H1 (cell line): ENCODE measurements at regions not wholly inside any gene's neighbourhood (a gene's known extent, or its start where the extent isn't known, plus 50 kb on each side); places are given as distances from the start of the nearest gene placed in this dataset.

Experiments
- CTCF ChIA-PET: fragments of 300-600 bp; sonication (Branson Sonifier 250); formaldehyde crosslinking; loops from one replicate; lab custom pipeline; 2021; ENCODE audit not compliant: partially characterized antibody; lab: Charles Lee
- POLR2A ChIA-PET: fragments of 300-600 bp; sonication (Branson Sonifier 250); formaldehyde crosslinking; loops from one replicate; lab custom pipeline; 2021; ENCODE audit warnings: inconsistent platforms; ENCODE audit not compliant: partially characterized antibody; lab: Charles Lee
- DNase-seq, 2 experiments: peaks; one replicate each; pipeline versions ENCODE4 v3.0.0 to v3.0.0-alpha.2; 2010 to 2022; ENCODE audit warnings: low spot score in 2 of 2, low read depth in 1 of 2, mixed read lengths in 1 of 2
- FAIRE-seq: peaks from 2 replicates; lab custom pipeline; 2011; peaks lifted over from hg19 to GRCh38; lab: Jason Lieb, UNC
- H2AFZ ChIP-seq: 2 replicates; pipeline ENCODE4 v1.8.1; 2012; ENCODE audit warnings: low read length, inconsistent platforms
- H2AK5ac ChIP-seq: 2 replicates; pipeline ENCODE4 v1.6.1; 2013; ENCODE audit warnings: low read depth, low read length
- H2BK120ac ChIP-seq: replicated peaks from 2 replicates; pipeline ENCODE3; 2013; ENCODE audit warnings: low read depth, low read length, inconsistent platforms
- H2BK12ac ChIP-seq: 2 replicates; pipeline ENCODE4 v1.6.1; 2013; ENCODE audit warnings: low read depth, low read length
- H2BK15ac ChIP-seq: 2 replicates; pipeline ENCODE4 v1.6.1; 2013; ENCODE audit warnings: low read length
- H2BK20ac ChIP-seq: 2 replicates; pipeline ENCODE4 v1.6.1; 2013; ENCODE audit warnings: low read length
- H2BK5ac ChIP-seq: 2 replicates; pipeline ENCODE4 v1.6.1; 2013; ENCODE audit warnings: low read depth, low read length
- H3K14ac ChIP-seq: 2 replicates; pipeline ENCODE4 v1.6.1; 2013; ENCODE audit warnings: inconsistent platforms; ENCODE audit not compliant: insufficient read length
- H3K18ac ChIP-seq: 2 replicates; pipeline ENCODE4 v1.6.1; 2013; ENCODE audit warnings: low read length; ENCODE audit errors: extremely low read depth
- H3K23ac ChIP-seq: 2 replicates; pipeline ENCODE4 v1.6.1; 2013; ENCODE audit warnings: inconsistent platforms; ENCODE audit not compliant: insufficient read length
- H3K23me2 ChIP-seq: 2 replicates; pipeline ENCODE4 v1.6.1; 2013; ENCODE audit warnings: low read depth, low read length
- H3K27ac ChIP-seq: 2 replicates; pipeline ENCODE4 v1.6.1; 2011; ENCODE audit warnings: low read depth, low read length, inconsistent platforms
- H3K27me3 ChIP-seq, 4 experiments: replicated peaks in 1 of 4; 1 replicate in 1 of 4; 2 replicates in 3 of 4; pipeline versions ENCODE4 v1.6.1 to v1.8.1; 2011 to 2013; ENCODE audit warnings: low read length in 3 of 4, mild to moderate bottlenecking in 3 of 4, inconsistent platforms in 2 of 4, mixed read lengths in 2 of 4, moderate library complexity in 1 of 4; ENCODE audit not compliant: control insufficient read depth in 3 of 4, insufficient read depth in 3 of 4; ENCODE audit errors: extremely low read depth in 1 of 4
- H3K36me3 ChIP-seq, 4 experiments: 2 replicates each; pipeline versions ENCODE4 v1.6.1 to v1.8.1; 2011 to 2013; ENCODE audit warnings: mild to moderate bottlenecking in 4 of 4, low read length in 3 of 4, moderate library complexity in 2 of 4, control low read depth in 1 of 4, inconsistent platforms in 1 of 4; ENCODE audit not compliant: insufficient read depth in 4 of 4, control insufficient read depth in 2 of 4
- H3K4ac ChIP-seq: replicated peaks from 2 replicates; pipeline ENCODE3; 2013; ENCODE audit warnings: low read length, low read depth, mixed read lengths, inconsistent platforms; ENCODE audit not compliant: insufficient read length
- H3K4me1 ChIP-seq, 4 experiments: replicated peaks in 1 of 4; 1 replicate in 1 of 4; 2 replicates in 3 of 4; pipeline versions ENCODE4 v1.6.1 to v1.8.1; 2011 to 2013; ENCODE audit warnings: low read length in 3 of 4, inconsistent platforms in 2 of 4, mixed read lengths in 1 of 4; ENCODE audit not compliant: insufficient read depth in 4 of 4, control insufficient read depth in 3 of 4
- H3K4me2 ChIP-seq, 2 experiments: 2 replicates each; pipeline versions ENCODE4 v1.6.1 to v1.8.1; 2011 to 2013; ENCODE audit warnings: low read depth in 2 of 2, low read length in 2 of 2, control low read depth in 1 of 2, inconsistent platforms in 1 of 2, mild to moderate bottlenecking in 1 of 2; ENCODE audit not compliant: insufficient read depth in 1 of 2
- H3K4me3 ChIP-seq, 4 experiments: fragments of 200-600, 300-600 bp in 1 of 4; sonication (generic), shearing (Covaris generic), sonication (Bioruptor Twin) in 1 of 4; 2 replicates each; pipeline versions ENCODE4 v1.5.1 to v1.8.1; 2011 to 2016; ENCODE audit warnings: low read length in 4 of 4, low read depth in 3 of 4, control low read depth in 2 of 4, inconsistent platforms in 2 of 4, mild to moderate bottlenecking in 2 of 4, mixed read lengths in 1 of 4, moderate library complexity in 1 of 4; ENCODE audit not compliant: insufficient read depth in 2 of 4; ENCODE audit errors: extremely low read depth in 1 of 4
- H3K56ac ChIP-seq: replicated peaks from 2 replicates; pipeline ENCODE3; 2013; ENCODE audit warnings: low read depth, mild to moderate bottlenecking, mixed read lengths, low read length, inconsistent platforms; ENCODE audit not compliant: insufficient read length
- H3K79me1 ChIP-seq: 2 replicates; pipeline ENCODE4 v1.6.1; 2013; ENCODE audit warnings: low read depth, low read length, control low read depth
- H3K79me2 ChIP-seq, 2 experiments: 2 replicates each; pipeline versions ENCODE4 v1.6.1 to v1.8.1; 2012 to 2013; ENCODE audit warnings: low read length in 2 of 2, mild to moderate bottlenecking in 2 of 2, inconsistent platforms in 1 of 2; ENCODE audit not compliant: insufficient read depth in 2 of 2, control insufficient read depth in 1 of 2
- H3K9ac ChIP-seq, 4 experiments: replicated peaks in 1 of 4; 1 replicate in 1 of 4; 2 replicates in 3 of 4; pipeline versions ENCODE4 v1.6.1 to v1.8.1; 2011 to 2013; ENCODE audit warnings: low read depth in 3 of 4, low read length in 3 of 4, control low read depth in 2 of 4, mild to moderate bottlenecking in 2 of 4, moderate library complexity in 2 of 4, inconsistent platforms in 1 of 4; ENCODE audit errors: extremely low read depth in 1 of 4
- H3K9me3 ChIP-seq, 2 experiments: 2 replicates each; pipeline versions ENCODE4 v1.6.1 to v1.8.1; 2012 to 2013; ENCODE audit warnings: mild to moderate bottlenecking in 2 of 2, moderate library complexity in 2 of 2, control low read depth in 1 of 2, inconsistent platforms in 1 of 2, low read depth in 1 of 2, low read length in 1 of 2, mixed read lengths in 1 of 2; ENCODE audit not compliant: insufficient read depth in 2 of 2
- H4K20me1 ChIP-seq, 2 experiments: replicated peaks in 1 of 2; 2 replicates each; pipeline versions ENCODE3 to v1.8.1; 2011 to 2013; ENCODE audit warnings: inconsistent platforms in 2 of 2, low read length in 2 of 2, mild to moderate bottlenecking in 1 of 2; ENCODE audit not compliant: insufficient read depth in 2 of 2, control insufficient read depth in 1 of 2
- H4K5ac ChIP-seq: 2 replicates; pipeline ENCODE4 v1.6.1; 2013; ENCODE audit warnings: low read length, low read depth, mixed read lengths, inconsistent platforms; ENCODE audit not compliant: insufficient read length
- H4K8ac ChIP-seq: 2 replicates; pipeline ENCODE4 v1.8.0; 2013; ENCODE audit warnings: mild to moderate bottlenecking, moderate library complexity, low read length, inconsistent platforms; ENCODE audit not compliant: insufficient read depth; ENCODE audit errors: extremely low read depth
- H4K91ac ChIP-seq: replicated peaks from 2 replicates; pipeline ENCODE3; 2013; ENCODE audit warnings: low read length, mixed read lengths, inconsistent platforms; ENCODE audit not compliant: insufficient read length
- CREB1 ChIP-seq: IDR thresholded peaks from 2 replicates; pipeline ENCODE4 v1.6.1; 2012; ENCODE audit warnings: inconsistent platforms
- CTCF ChIP-seq, 3 experiments: IDR thresholded peaks; 1 replicate in 2 of 3; 2 replicates in 1 of 3; pipeline versions ENCODE4 v1.5.1 to v1.6.1; 2011; ENCODE audit warnings: low read length in 3 of 3, mild to moderate bottlenecking in 3 of 3, inconsistent platforms in 2 of 3, low read depth in 1 of 3, moderate library complexity in 1 of 3; ENCODE audit not compliant: insufficient read depth in 1 of 3; ENCODE audit errors: control extremely low read depth in 1 of 3
- POLR2AphosphoS5 ChIP-seq: IDR thresholded peaks from 2 replicates; pipeline ENCODE4 v1.6.1; 2011; ENCODE audit warnings: low read depth, low read length
- RFX5 ChIP-seq: IDR thresholded peaks from 2 replicates; pipeline ENCODE4 v1.6.1; 2011; ENCODE audit warnings: low read depth, low read length, improper control_type of control experiment, borderline replicate concordance
- SIX5 ChIP-seq: IDR thresholded peaks from 2 replicates; pipeline ENCODE4 v1.6.1; 2011; ENCODE audit warnings: mild to moderate bottlenecking, low read depth, low read length
- SRF ChIP-seq: IDR thresholded peaks from 2 replicates; pipeline ENCODE4 v1.6.1; 2011; ENCODE audit warnings: mild to moderate bottlenecking, low read depth, low read length, moderate library complexity
- TAF1 ChIP-seq: IDR thresholded peaks from 2 replicates; pipeline ENCODE4 v1.6.1; 2011; ENCODE audit warnings: mild to moderate bottlenecking, low read depth, low read length
- TAF7 ChIP-seq: optimal IDR thresholded peaks from 2 replicates; pipeline ENCODE3; 2011; ENCODE audit warnings: low read depth, mild to moderate bottlenecking, inconsistent platforms, low read length, moderate library complexity, borderline replicate concordance
- TF ChIP-seq, protein P1 (sequence below): IDR thresholded peaks from 2 replicates; pipeline ENCODE4 v1.6.1; 2012; ENCODE audit warnings: low read length, inconsistent platforms

DNA sequence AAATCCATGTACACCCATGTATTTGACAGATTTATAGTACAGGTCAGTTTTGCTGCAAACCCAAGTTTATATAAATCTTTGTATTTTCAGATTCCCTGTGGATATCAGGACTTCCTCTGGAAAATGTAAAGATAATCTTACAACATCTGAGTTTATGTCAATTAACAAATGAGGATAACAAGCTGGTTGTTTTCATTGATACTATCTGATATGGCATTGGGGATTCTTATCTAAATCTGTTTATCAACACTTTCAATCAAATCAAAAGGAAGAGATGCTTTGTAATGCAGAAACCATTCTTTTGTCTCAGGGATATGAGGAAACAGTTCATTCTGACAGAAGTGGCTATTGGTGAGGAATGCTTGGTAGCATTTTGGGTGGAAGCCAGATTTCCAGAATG, 64.9 kb upstream of the FAM204A start:
- CTCF ChIA-PET, result interaction anchor here (1.1 kb wide), 1 partner anchor 52 kb away, joined by 3 read pairs; no protein-coding TSS in a partner anchor
- no peak overlapping the region for H2AFZ ChIP-seq

More for the DNA sequence above, 64.9 kb upstream of the FAM204A start:
- Histone ChIP-seq H2BK5ac (no peak overlapping the region), H2BK12ac (no peak overlapping the region), H3K9ac (no peak overlapping the region), H4K5ac (no peak overlapping the region), H3K79me1 (no peaks in the 10 kb centered on the region), H4K8ac (no peak overlapping the region), H2BK120ac (no peak overlapping the region), H3K4me3 (no peak overlapping the region), H3K23me2 (no peaks in the 10 kb centered on the region), H3K23ac (no peak overlapping the region), H3K79me2 (no peaks in the 10 kb centered on the region), H3K36me3 (no peaks in the 10 kb centered on the region), H2BK20ac (no peak overlapping the region), H3K27ac (no peak overlapping the region), H3K9me3 (no peaks in the 10 kb centered on the region; a peak in 1 of 4 replicates), H4K20me1 (no peaks in the 10 kb centered on the region), H2AK5ac (no peak overlapping the region), H3K18ac (no peak overlapping the region), H4K91ac (no peak overlapping the region), H3K14ac (no peak overlapping the region), H3K27me3 (no peaks in the 10 kb centered on the region; a peak in 1 of 7 replicates), H3K56ac (no peak overlapping the region), H3K4me1 (peaks cover 3 to 11% (median 7%) of the 10 kb centered on the region in 4 experiments), H2BK15ac (no peak overlapping the region), H3K4ac (no peak overlapping the region)
- DNase-seq, result no peak
- POLR2A ChIA-PET, result no interaction called here
- no peak for FAIRE-seq
- no peak for TF ChIP-seq SIX5
- TF ChIP-seq POLR2AphosphoS5, result no peak
- TF ChIP-seq TAF1, result no peak
- no peak for TF ChIP-seq RFX5
- TF ChIP-seq CREB1, result no peak
- TF ChIP-seq, protein P1, sequence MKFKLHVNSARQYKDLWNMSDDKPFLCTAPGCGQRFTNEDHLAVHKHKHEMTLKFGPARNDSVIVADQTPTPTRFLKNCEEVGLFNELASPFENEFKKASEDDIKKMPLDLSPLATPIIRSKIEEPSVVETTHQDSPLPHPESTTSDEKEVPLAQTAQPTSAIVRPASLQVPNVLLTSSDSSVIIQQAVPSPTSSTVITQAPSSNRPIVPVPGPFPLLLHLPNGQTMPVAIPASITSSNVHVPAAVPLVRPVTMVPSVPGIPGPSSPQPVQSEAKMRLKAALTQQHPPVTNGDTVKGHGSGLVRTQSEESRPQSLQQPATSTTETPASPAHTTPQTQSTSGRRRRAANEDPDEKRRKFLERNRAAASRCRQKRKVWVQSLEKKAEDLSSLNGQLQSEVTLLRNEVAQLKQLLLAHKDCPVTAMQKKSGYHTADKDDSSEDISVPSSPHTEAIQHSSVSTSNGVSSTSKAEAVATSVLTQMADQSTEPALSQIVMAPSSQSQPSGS, result no peak
- no peak for TF ChIP-seq SRF
- no peak for TF ChIP-seq TAF7
- TF ChIP-seq CTCF (IDR thresholded peaks at IDR 0.05; ENCODE audit: control extremely low read depth in 1 of 3, insufficient read depth in 1 of 3, low read depth in 1 of 3, low read length in 3 of 3), result no peak
- TF ChIP-seq, all 59 proteins: peak for 0
- no peak overlapping the region for H3K4me2 ChIP-seq
